Endothelial cell of umbilical vein (primary cell): ENCODE measurements at regions not wholly inside any gene's neighbourhood (a gene's known extent, or its start where the extent isn't known, plus 50 kb on each side); places are given as distances from the start of the nearest gene placed in this dataset.

Experiments
- BruUV-seq: library from RNA; stranded (reverse); fragments of 400-500 nt; replicated peaks from 2 replicates; lab custom pipeline; 2021; lab: Mats Ljungman, UMichigan
- CTCF ChIA-PET: fragments of 300-600, 350-600 bp; sonication (Branson Sonifier 250); formaldehyde crosslinking; loops from one replicate; lab custom pipeline; 2021; ENCODE audit warnings: antibody characterized with exemption, inconsistent platforms; lab: Charles Lee
- POLR2A ChIA-PET: fragments of 300-600, 350-600 bp; sonication (Branson Sonifier 250); formaldehyde crosslinking; loops from one replicate; lab custom pipeline; 2021; ENCODE audit warnings: antibody characterized with exemption, inconsistent platforms; lab: Charles Lee
- DNase-seq: peaks from one replicate; pipeline ENCODE4 v3.0.0-alpha.2; 2011; ENCODE audit warnings: low read depth, low spot score
- FAIRE-seq: peaks from 2 replicates; lab custom pipeline; 2011; peaks lifted over from hg19 to GRCh38; lab: Jason Lieb, UNC
- H2AFZ ChIP-seq: 2 replicates; pipeline ENCODE4 v1.6.0; 2012; ENCODE audit warnings: low read depth, low read length, control low read depth, inconsistent platforms
- H3K27ac ChIP-seq: 2 replicates; pipeline ENCODE4 v1.5.1; 2011; ENCODE audit warnings: low read depth, mild to moderate bottlenecking, control low read depth, low read length, moderate library complexity; ENCODE audit not compliant: insufficient read depth
- H3K27me3 ChIP-seq, 2 experiments: 2 replicates each; pipeline versions ENCODE4 v1.6.0 to v1.6.1; 2011; ENCODE audit warnings: low read length in 2 of 2, mixed read lengths in 1 of 2; ENCODE audit not compliant: control insufficient read depth in 2 of 2, insufficient read depth in 2 of 2
- H3K36me3 ChIP-seq, 2 experiments: 2 replicates in 1 of 2; 3 replicates in 1 of 2; pipeline ENCODE4 v1.5.1; 2011; ENCODE audit warnings: low read length in 2 of 2, mild to moderate bottlenecking in 1 of 2, moderate library complexity in 1 of 2; ENCODE audit not compliant: control insufficient read depth in 2 of 2, insufficient read depth in 2 of 2; ENCODE audit errors: extremely low read depth in 1 of 2
- H3K4me1 ChIP-seq: 3 replicates; pipeline ENCODE4 v1.5.1; 2011; ENCODE audit warnings: mild to moderate bottlenecking, low read length; ENCODE audit not compliant: control insufficient read depth, insufficient read depth; ENCODE audit errors: extremely low read depth
- H3K4me2 ChIP-seq: 2 replicates; pipeline ENCODE4 v1.6.1; 2011; ENCODE audit warnings: low read length, control low read depth, mixed read lengths; ENCODE audit not compliant: insufficient read depth
- H3K4me3 ChIP-seq, 3 experiments: fragments of 200-600 bp in 1 of 3; sonication (generic), shearing (Covaris generic) in 1 of 3; replicated peaks in 1 of 3; 2 replicates each; pipeline ENCODE4 v1.5.1; 2011 to 2016; ENCODE audit warnings: control low read depth in 3 of 3, low read length in 3 of 3, mild to moderate bottlenecking in 2 of 3, inconsistent platforms in 1 of 3, low read depth in 1 of 3, moderate library complexity in 1 of 3; ENCODE audit not compliant: insufficient read depth in 1 of 3
- H3K79me2 ChIP-seq: 2 replicates; pipeline ENCODE4 v1.6.0; 2012; ENCODE audit warnings: low read length, inconsistent platforms; ENCODE audit not compliant: control insufficient read depth, insufficient read depth
- H3K9ac ChIP-seq: replicated peaks from 2 replicates; pipeline ENCODE3; 2011; ENCODE audit warnings: low read length, control low read depth; ENCODE audit not compliant: insufficient read depth; ENCODE audit errors: extremely low read depth
- H3K9me1 ChIP-seq: replicated peaks from 3 replicates; pipeline ENCODE4 v1.6.0; 2011; ENCODE audit warnings: mild to moderate bottlenecking, low read length; ENCODE audit not compliant: control insufficient read depth, insufficient read depth; ENCODE audit errors: extremely low read depth
- H3K9me3 ChIP-seq: replicated peaks from 2 replicates; pipeline ENCODE4 v1.5.1; 2012; ENCODE audit warnings: low read length, inconsistent platforms; ENCODE audit not compliant: control insufficient read depth, insufficient read depth
- H4K20me1 ChIP-seq: replicated peaks from 2 replicates; pipeline ENCODE3; 2011; ENCODE audit warnings: mild to moderate bottlenecking, low read length; ENCODE audit not compliant: control insufficient read depth, insufficient read depth; ENCODE audit errors: extremely low read depth
- CTCF ChIP-seq, 2 donors: IDR thresholded peaks; 1 replicate in 1 of 2; 2 replicates in 1 of 2; pipeline ENCODE4 v1.5.1; 2011; ENCODE audit warnings: low read length in 2 of 2, mild to moderate bottlenecking in 2 of 2, moderate library complexity in 2 of 2, control low read depth in 1 of 2, inconsistent platforms in 1 of 2, low read depth in 1 of 2; ENCODE audit not compliant: insufficient read depth in 1 of 2; ENCODE audit errors: extremely low read depth in 1 of 2
- EZH2 ChIP-seq: IDR thresholded peaks from 2 replicates; pipeline ENCODE4 v1.6.1; 2012; ENCODE audit warnings: borderline replicate concordance, low read depth, mild to moderate bottlenecking, moderate library complexity, low read length, inconsistent platforms; ENCODE audit not compliant: severe bottlenecking
- FOS ChIP-seq: IDR thresholded peaks from 2 replicates; pipeline ENCODE4 v1.6.1; 2011; ENCODE audit warnings: mild to moderate bottlenecking, low read length, moderate library complexity, borderline replicate concordance; ENCODE audit not compliant: insufficient read depth
- GATA2 ChIP-seq: IDR thresholded peaks from 2 replicates; pipeline ENCODE4 v1.7.0; 2011; ENCODE audit warnings: low read depth, mild to moderate bottlenecking, moderate library complexity, mixed read lengths, low read length; ENCODE audit not compliant: insufficient read length, insufficient read depth
- JUN ChIP-seq: IDR thresholded peaks from 2 replicates; pipeline ENCODE4 v1.6.1; 2011; ENCODE audit warnings: borderline replicate concordance, low read depth; ENCODE audit not compliant: insufficient read length, insufficient read depth
- MAX ChIP-seq: IDR thresholded peaks from 2 replicates; pipeline ENCODE4 v1.6.1; 2011; ENCODE audit not compliant: insufficient read depth, insufficient read length
- MYC ChIP-seq: IDR thresholded peaks from one replicate; pipeline ENCODE4 v1.6.1; 2011; ENCODE audit warnings: mild to moderate bottlenecking, low read depth, low read length
- POLR2A ChIP-seq: IDR thresholded peaks from 2 replicates; pipeline ENCODE4 v1.6.1; 2012; ENCODE audit warnings: low read depth, mild to moderate bottlenecking, control low read depth, low read length
- POLR2AphosphoS5 ChIP-seq: IDR thresholded peaks from 2 replicates; pipeline ENCODE4 v1.6.1; 2012; ENCODE audit warnings: low read depth, mild to moderate bottlenecking, control low read depth, low read length, moderate library complexity; ENCODE audit not compliant: insufficient read depth
- dilution Hi-C: fragments of 300-500 bp; cut with MboI; formaldehyde crosslinking; loops from one replicate; pipeline ENCODE4 v1.15.0; 2019; ENCODE audit warnings: low sequenced_read_pairs; ENCODE audit not compliant: extremely low pct_ligation_motif_present
- intact Hi-C: fragments of 100-400 bp; cut with micrococcal nuclease; formaldehyde crosslinking; loops from one replicate; pipeline ENCODE4 v1.10.0; 2022

- no peak overlapping the region for H2AFZ ChIP-seq
- no peaks in the 10 kb centered on the region for H3K36me3 ChIP-seq
- no peaks in the 10 kb centered on the region for H4K20me1 ChIP-seq
- TF ChIP-seq MYC (no peak), MAX (no peak), GATA2 (no peak), POLR2A (no peak), FOS (no peak)
- intact Hi-C loops (no loop called here), dilution Hi-C loops (no loop called here)
- H3K9me1 ChIP-seq, result no peaks in the 10 kb centered on the region
- no peak overlapping the region for H3K4me2 ChIP-seq
- no peaks in the 10 kb centered on the region for H3K4me1 ChIP-seq
- H3K4me3 ChIP-seq, result no peak overlapping the region
- ChIA-PET POLR2A (no interaction called here), CTCF (no interaction called here)
- DNase-seq (no peak), FAIRE-seq (no peak)
- no peaks in the 10 kb centered on the region for H3K9me3 ChIP-seq
- no TSS peak for BruUV-seq
- no peaks in the 10 kb centered on the region for H3K79me2 ChIP-seq
- no peak overlapping the region for H3K27ac ChIP-seq
- H3K9ac ChIP-seq, result no peak overlapping the region
- no peaks in the 10 kb centered on the region for H3K27me3 ChIP-seq
These were observed 540.9 kb downstream of the TRIML1 start for GRCh38 chr4:188680004-188680666.

GRCh38 chr4:188680667-188681063 lies 541.4 kb downstream of the TRIML1 start:
- Histone ChIP-seq H3K4me2 (no peak overlapping the region), H3K79me2 (no peaks in the 10 kb centered on the region), H3K9ac (no peak overlapping the region), H2AFZ (no peak overlapping the region), H3K4me3 (no peak overlapping the region), H3K9me3 (no peaks in the 10 kb centered on the region), H3K27me3 (no peaks in the 10 kb centered on the region), H3K27ac (no peak overlapping the region), H3K9me1 (no peaks in the 10 kb centered on the region), H4K20me1 (no peaks in the 10 kb centered on the region), H3K4me1 (no peaks in the 10 kb centered on the region), H3K36me3 (no peaks in the 10 kb centered on the region)
- BruUV-seq, result no TSS peak
- dilution Hi-C loops (no loop called here), intact Hi-C loops (no loop called here)
- CTCF ChIA-PET, result no interaction called here
- no peak for TF ChIP-seq FOS
- no peak for TF ChIP-seq POLR2A
- no peak for TF ChIP-seq JUN
- TF ChIP-seq MAX, result no peak
- TF ChIP-seq MYC, result no peak
- TF ChIP-seq POLR2AphosphoS5, result no peak
- no peak for TF ChIP-seq GATA2
- TF ChIP-seq CTCF (IDR thresholded peaks at IDR 0.05; ENCODE audit: extremely low read depth in 1 of 2, insufficient read depth in 1 of 2, low read depth in 1 of 2, low read length in 2 of 2), result no peak
- no peak for TF ChIP-seq EZH2
- DNase-seq (no peak), FAIRE-seq (no peak)
- POLR2A ChIA-PET, result no interaction called here
